ENCODE measurements at regions not wholly inside any gene's neighbourhood (a gene's known extent, or its start where the extent isn't known, plus 50 kb on each side); places are given as distances from the start of the nearest gene placed in this dataset.

GRCh38 chr11:25787416-25787815 lies 544.5 kb upstream of the ANO3 start:
- TF ChIP-seq CTCF (IDR thresholded peaks at IDR 0.05) (no peak), POLR2A (IDR thresholded peaks at IDR 0.05) (no peak)
